ENCODE measurements at regions not wholly inside any gene's neighbourhood (a gene's known extent, or its start where the extent isn't known, plus 50 kb on each side); places are given as distances from the start of the nearest gene placed in this dataset.

DNA sequence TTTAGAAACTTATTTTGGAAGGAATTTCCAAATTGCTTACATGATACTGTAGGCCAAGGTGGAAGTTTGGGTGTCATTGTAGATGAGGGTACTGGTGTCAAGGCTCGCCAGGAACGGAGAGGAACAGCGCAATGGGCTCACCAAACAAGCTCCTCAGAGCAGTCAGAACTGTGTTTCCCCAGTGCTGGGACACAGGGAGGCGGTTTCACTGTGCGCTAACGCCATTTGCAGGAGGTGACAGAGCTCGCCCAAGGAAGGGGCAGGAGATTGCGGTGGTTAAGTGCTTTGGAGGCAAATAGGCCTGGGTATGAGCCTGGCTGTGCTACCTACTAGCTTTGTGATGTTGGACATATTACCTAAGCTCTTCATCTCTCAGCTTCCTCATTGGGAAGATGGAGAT is 57.3 kb downstream of the HHEX start:
- TF ChIP-seq ZFX (IDR thresholded peaks at IDR 0.05; ENCODE audit: borderline replicate concordance) (no peak), CTCF (IDR thresholded peaks at IDR 0.05) (no peak)
- H3K27ac ChIP-seq = no peak overlapping the region

DNA sequence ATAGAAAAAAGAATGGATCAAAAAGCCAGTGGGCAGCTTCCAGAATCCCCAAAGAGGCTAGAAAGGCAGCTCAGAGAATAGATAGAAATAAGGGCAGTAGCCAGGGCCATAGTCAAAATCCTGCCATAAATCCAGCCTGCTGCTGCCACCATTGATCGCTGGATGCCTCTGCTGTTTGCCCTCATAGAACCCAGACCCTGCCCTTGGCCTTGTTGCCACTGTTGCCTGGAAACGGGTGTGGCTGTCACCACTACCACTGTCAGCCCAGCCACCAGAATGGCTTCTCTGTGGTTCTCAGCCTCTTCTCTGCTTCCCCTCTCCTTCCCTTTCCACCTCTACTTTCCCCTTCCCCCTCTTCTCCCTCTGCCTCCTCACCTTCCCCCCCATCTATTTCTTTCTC is 57.8 kb downstream of the HHEX start:
- H3K27ac ChIP-seq = no peak overlapping the region

DNA sequence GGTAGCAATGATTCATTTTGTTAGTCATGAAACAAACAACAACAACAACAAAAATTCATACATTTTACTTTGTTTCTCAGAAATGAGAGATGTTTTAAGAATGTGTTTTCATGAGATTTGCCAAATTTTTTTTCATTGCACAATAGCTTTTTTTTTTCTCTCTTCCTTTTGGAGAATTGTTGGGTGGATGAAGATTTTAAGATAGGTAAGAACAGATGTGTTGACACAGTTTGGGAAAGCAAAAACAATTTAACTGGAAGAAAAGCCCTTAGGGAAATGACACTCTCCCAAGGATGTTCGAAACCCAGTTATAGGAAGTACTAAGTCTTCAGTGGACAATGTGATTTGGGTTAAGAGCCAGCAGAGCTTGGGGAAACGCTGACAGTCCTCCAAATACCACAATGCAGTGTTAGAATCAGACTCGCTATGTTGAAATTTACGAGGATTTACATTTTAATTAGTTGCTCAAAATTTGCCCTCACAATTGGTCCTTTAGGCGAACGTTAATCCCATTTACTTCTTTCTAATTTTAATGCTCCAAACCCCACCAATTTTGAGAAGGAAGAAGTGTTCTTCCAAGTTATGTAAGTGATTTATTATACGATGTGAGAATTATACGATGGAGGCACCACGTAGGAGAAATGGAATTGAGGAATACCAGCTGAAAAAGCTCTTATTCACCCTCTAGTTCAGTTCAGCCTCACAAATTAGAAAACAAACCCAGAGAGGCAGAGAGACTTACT is 61.2 kb downstream of the HHEX start:
- TF ChIP-seq CTCF (IDR thresholded peaks at IDR 0.05) (no peak), ZFX (IDR thresholded peaks at IDR 0.05; ENCODE audit: borderline replicate concordance) (no peak)
- no peak overlapping the region for H3K27ac ChIP-seq

More for the DNA sequence above, 57.8 kb downstream of the HHEX start:
- TF ChIP-seq CTCF (IDR thresholded peaks at IDR 0.05) (no peak), ZFX (IDR thresholded peaks at IDR 0.05; ENCODE audit: borderline replicate concordance) (no peak)

DNA sequence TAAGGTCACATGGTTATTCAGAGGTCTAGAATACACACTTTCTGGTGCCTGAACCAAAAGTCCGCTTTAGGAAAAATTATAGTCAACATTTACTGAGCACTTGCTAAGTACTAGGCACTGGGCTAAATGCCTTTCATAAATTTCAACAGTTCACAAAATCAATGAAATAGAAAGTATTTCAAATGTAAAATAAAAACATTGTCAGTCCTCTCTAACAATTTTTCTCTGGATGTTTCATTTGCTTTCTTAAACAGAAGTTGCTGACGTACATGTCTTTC is 61.7 kb downstream of the HHEX start:
- H3K27ac ChIP-seq = no peak overlapping the region
- TF ChIP-seq ZFX (IDR thresholded peaks at IDR 0.05; ENCODE audit: borderline replicate concordance) (no peak), CTCF (IDR thresholded peaks at IDR 0.05) (no peak)

DNA sequence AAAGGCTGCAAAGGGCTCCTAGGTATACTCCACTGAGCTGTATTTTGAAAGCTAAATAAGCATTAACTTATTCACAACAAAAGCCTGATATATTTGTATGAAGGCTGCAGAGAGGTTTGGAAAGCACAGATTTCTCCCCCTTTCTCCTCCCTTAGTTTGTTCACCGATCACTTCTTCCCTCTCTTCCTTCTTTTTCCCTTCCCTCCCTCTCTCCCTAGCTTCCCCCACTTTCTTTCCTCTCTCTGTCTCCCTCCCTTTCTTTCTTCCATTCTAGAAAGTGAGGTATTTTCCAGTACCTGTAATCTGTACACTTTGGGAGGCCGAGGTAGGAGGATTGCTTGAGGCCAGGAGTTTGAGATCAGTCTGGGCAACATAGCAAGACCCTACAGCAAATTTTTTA is 62.1 kb downstream of the HHEX start:
- TF ChIP-seq CTCF (IDR thresholded peaks at IDR 0.05) (no peak), ZFX (IDR thresholded peaks at IDR 0.05; ENCODE audit: borderline replicate concordance) (no peak)
- no peak overlapping the region for H3K27ac ChIP-seq

DNA sequence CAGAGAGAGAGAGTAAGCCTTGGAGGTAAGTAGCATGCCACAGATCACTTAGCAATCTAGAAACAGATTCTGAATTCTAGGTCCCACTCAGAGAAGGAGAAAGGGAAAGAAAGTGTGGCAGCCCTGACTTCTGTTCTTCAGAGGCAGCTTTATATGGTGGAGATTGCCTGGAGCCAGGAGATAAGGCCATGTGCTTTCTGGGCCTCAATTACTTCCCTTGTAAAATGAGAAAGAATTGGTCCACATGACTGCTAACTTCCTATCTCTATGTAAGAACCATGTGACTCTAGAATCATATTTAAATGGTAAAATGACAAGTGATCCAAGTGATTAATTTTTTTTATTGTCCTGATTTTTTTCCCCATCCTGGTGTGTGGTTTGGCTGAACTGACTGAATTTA is 64.1 kb downstream of the HHEX start:
- no peak overlapping the region for H3K27ac ChIP-seq
- TF ChIP-seq ZFX (IDR thresholded peaks at IDR 0.05; ENCODE audit: borderline replicate concordance) (no peak), CTCF (IDR thresholded peaks at IDR 0.05) (no peak)

- no peak for TF ChIP-seq CTCF (IDR thresholded peaks at IDR 0.05)
- TF ChIP-seq ZFX (IDR thresholded peaks at IDR 0.05; ENCODE audit: borderline replicate concordance) = no peak
- H3K27ac ChIP-seq = no peak overlapping the region
These were observed 66.0 kb downstream of the HHEX start for GRCh38 chr10:92755725-92756124.

Data from 22Rv1 (cell line).